PFSK-1 (cell line): ENCODE measurements at regions not wholly inside any gene's neighbourhood (a gene's known extent, or its start where the extent isn't known, plus 50 kb on each side); places are given as distances from the start of the nearest gene placed in this dataset.

ENCODE experiments used
- POLR2AphosphoS5 ChIP-seq: IDR thresholded peaks from 2 replicates; pipeline ENCODE4 v1.6.1; 2012; ENCODE audit warnings: low read depth, mild to moderate bottlenecking, control low read depth, low read length, moderate library complexity
- SIN3A ChIP-seq: IDR thresholded peaks from 2 replicates; pipeline ENCODE4 v1.6.1; 2012; ENCODE audit warnings: mild to moderate bottlenecking, low read length, moderate library complexity, borderline replicate concordance; ENCODE audit not compliant: insufficient read depth
- TAF1 ChIP-seq: IDR thresholded peaks from 2 replicates; pipeline ENCODE4 v1.6.1; 2012; ENCODE audit warnings: low read length, control low read depth, borderline replicate concordance; ENCODE audit not compliant: insufficient read depth

DNA sequence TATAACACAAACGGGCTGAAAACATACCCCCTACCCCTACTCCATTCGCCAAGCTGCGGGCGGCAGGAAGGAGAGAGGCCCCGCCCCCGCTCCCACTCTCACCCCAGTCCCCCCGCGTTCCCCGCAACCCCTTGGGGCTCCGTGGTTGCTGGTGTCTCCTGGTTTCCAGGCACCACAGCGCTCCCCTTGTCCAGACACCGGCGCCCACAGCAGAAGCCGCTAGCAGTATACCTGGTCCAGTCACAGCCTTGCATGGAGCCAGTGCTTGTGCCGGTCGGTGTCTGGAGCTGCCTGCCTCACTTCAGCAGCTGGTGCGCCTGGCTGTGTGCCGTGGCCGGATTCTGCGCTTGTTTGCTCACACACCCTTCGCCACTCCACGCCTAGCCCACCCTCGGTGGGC, 240.5 kb upstream of the DAB2 start:
- no peak for TF ChIP-seq POLR2AphosphoS5
- no peak for TF ChIP-seq SIN3A
- TF ChIP-seq TAF1: no peak
